ENCODE measurements at regions not wholly inside any gene's neighbourhood (a gene's known extent, or its start where the extent isn't known, plus 50 kb on each side); places are given as distances from the start of the nearest gene placed in this dataset.
"Not testable (repeated sequence)": the region's sequence is repeated elsewhere in the genome, so short reads cannot be mapped to it uniquely, and the experiment has no call there.

DNA sequence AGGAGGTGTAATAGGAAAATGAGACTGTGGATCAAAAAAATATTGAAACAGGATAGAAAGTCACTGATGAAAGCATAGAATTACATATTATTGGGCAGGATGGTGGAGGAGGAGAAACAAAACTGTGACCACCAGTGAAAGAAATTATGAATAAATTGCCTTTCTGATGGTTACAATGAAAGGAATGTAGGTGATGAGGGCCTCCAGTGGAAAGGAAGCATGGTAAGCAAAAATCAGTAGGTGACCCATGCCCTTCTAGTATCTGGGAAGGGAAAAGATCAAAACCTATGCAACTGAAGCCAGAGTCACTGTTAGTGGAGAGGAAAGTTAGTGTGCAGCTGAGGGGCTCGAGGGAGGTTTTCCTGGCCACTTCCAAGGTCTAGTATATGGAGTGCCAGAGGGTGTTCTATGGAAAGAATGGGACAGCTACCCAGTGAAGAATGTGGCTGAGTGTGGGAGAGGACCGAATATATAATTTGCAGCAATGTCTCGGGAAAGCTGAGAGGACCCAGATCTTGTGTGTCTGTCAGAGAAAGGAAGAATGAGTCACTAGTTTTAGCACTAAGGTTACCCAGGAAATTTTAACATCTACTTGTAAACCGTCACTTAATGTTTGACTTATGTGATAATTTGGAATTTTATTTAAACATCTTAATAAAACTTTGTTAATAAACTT, 146.2 kb downstream of the NFKBIZ start:
- Histone ChIP-seq H3K9me3 (no peaks in the 10 kb centered on the region), H3K36me3 (replicated peaks) (no peaks in the 10 kb centered on the region), H3K4me3 (no peak overlapping the region), H3K27me3 (ENCODE audit: low read depth) (no peaks in the 10 kb centered on the region), H3K4me1 (no peaks in the 10 kb centered on the region)
- in situ Hi-C loops (cut with MboI; ENCODE audit: low sequenced_read_pairs): no loop called here
- DNase-seq (ENCODE audit: low spot score in 2 of 2): no peak

DNA sequence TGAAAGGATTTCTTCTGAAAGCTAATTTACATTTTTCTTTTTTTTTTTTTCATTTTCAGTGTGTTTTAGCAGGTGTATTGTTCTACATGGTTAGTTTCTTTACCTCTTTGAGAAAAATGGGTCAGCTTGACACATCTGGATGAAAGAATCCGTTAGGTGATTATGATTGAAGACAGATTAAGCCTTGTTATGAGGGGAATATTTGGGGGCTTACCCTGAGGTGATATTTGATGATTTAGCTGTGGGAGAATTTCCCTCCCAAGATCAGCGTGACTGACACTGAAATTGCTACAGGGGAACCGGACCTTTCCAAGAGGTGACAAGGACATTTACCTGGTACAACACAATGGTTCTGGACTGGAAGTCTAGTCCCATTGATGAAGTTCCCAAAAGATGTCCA, 147.5 kb downstream of the NFKBIZ start:
- no peak for DNase-seq (ENCODE audit: low spot score in 2 of 2)
- H3K4me3 ChIP-seq: no peak overlapping the region
- H3K9me3 ChIP-seq: no peaks in the 10 kb centered on the region
- H3K36me3 ChIP-seq (replicated peaks): no peaks in the 10 kb centered on the region
- H3K4me1 ChIP-seq: no peaks in the 10 kb centered on the region
- in situ Hi-C loops (cut with MboI; ENCODE audit: low sequenced_read_pairs): no loop called here
- H3K27me3 ChIP-seq (ENCODE audit: low read depth): no peaks in the 10 kb centered on the region

DNA sequence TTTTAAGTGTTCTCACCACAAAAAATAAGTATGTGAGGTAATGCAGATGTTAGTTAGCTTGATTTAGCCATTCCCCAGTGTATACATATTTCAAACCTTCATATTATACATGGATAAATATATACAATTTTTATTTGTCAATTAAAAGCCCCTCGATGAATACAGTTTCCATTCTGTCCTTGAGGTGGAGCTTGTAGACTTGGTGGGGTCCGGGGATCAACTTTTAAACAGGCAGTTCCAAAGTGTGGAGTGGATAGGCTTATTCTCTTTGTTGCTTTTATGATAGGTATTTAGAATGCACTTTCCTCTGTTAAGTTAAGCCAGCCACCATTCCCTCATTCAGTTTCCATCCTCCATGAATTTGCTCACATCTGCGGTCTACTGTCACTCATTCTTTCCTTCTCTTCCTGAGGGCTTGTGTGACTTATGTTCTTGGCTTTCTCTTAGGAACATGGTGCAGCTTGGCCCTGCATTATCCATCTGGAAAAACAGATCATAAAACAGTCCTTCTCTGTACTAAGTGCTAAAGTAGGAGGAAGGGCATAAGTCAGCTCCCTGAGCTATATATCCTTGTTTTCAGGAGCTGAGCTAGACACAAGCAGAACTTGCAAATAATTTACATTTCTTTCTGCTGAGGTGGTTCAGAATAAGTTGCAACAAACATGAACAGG, 149.1 kb downstream of the NFKBIZ start:
- DNase-seq (ENCODE audit: low spot score in 2 of 2): no peak
- no peak overlapping the region for H3K4me3 ChIP-seq
- H3K27me3 ChIP-seq (ENCODE audit: low read depth): no peaks in the 10 kb centered on the region
- H3K36me3 ChIP-seq (replicated peaks): no peaks in the 10 kb centered on the region
- no peaks in the 10 kb centered on the region for H3K9me3 ChIP-seq
- no peaks in the 10 kb centered on the region for H3K4me1 ChIP-seq
- in situ Hi-C loops (cut with MboI; ENCODE audit: low sequenced_read_pairs): no loop called here

DNA sequence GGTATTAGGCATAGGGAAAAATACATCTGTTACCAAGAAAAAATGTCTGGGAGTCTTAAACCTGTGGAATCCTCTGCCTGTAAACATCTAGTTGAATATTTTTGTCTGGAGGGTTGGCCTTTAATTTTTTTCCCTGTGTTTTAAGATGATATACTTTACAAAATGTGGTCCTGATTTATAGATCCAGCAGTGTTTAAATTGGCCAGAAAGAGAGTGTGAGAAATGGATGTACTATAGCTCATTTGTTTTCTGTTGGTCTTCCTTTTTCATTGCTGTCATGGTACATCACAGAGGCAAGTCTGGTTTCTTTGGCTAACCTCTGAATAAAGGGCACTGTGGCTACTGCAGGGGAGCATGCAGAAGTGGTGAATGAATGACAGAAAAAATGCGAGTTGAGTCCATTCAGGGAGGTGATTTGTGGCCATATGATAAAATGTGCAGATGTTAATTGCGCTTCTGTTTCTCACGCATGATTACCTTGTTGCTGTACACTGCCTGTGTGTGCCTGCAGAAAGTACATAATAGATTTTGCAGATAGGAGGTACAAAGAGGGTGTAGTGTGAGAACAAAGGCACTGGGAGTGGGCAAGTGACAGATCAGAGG, 150.0 kb downstream of the NFKBIZ start:
- Histone ChIP-seq H3K4me1 (no peaks in the 10 kb centered on the region), H3K36me3 (replicated peaks) (no peaks in the 10 kb centered on the region), H3K9me3 (no peaks in the 10 kb centered on the region), H3K27me3 (ENCODE audit: low read depth) (no peaks in the 10 kb centered on the region), H3K4me3 (no peak overlapping the region)
- in situ Hi-C loops (cut with MboI; ENCODE audit: low sequenced_read_pairs): no loop called here
- no peak for DNase-seq (ENCODE audit: low spot score in 2 of 2)

DNA sequence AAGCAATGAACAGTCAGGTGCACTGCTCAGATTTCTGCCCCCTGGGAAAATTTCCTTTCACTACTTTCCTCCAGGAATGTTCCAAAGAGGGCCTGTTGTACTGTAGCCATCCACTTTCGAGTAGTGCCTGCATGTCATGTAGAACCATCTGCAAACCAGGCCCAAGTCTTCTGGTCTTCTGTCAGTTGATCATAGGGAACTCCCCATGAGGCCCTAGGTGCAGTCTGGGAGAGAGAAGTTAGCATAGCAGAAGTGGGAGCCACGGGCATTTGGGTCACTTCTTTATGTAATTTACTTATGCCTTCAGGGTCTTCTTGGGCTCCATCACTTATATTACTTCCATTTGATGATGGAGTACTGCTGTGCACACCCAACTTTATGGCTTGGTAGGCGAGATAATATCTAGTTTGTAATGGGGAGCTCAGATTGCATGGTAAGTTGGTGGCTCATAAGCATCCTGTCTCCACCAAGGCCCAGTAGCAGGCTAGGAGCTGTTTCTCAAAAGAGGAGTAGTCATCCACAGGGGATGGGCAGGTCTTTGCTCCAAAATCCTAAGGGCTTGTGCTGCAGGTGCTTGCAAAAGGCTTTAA, 151.4 kb downstream of the NFKBIZ start:
- H3K27me3 ChIP-seq (ENCODE audit: low read depth): no peaks in the 10 kb centered on the region
- H3K36me3 ChIP-seq (replicated peaks): no peaks in the 10 kb centered on the region
- H3K4me1 ChIP-seq: no peaks in the 10 kb centered on the region
- no peaks in the 10 kb centered on the region for H3K9me3 ChIP-seq
- H3K4me3 ChIP-seq: no peak overlapping the region
- DNase-seq (ENCODE audit: low spot score in 2 of 2): no peak
- in situ Hi-C loops (cut with MboI; ENCODE audit: low sequenced_read_pairs): no loop called here

DNA sequence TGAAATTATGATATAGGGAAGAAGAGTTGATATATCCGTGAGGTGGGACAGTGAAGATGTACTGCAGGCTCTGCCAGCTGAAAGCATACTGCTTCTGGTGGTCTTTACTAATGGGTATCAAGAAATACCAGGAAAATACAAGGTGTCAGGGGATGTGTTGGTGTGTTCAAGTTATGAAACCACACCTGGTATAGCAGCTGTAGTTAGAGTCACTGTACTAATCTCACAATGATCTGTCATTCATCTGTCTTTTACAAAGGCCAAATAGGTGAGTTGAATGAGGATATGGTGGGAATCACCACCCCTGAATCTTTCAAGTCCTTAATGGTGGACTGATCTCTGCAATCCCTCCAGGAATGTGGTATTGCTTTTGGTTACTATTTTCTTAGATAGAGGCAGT, 152.7 kb downstream of the NFKBIZ start:
- H3K4me3 ChIP-seq: no peak overlapping the region
- no peak for DNase-seq (ENCODE audit: low spot score in 2 of 2)

DNA sequence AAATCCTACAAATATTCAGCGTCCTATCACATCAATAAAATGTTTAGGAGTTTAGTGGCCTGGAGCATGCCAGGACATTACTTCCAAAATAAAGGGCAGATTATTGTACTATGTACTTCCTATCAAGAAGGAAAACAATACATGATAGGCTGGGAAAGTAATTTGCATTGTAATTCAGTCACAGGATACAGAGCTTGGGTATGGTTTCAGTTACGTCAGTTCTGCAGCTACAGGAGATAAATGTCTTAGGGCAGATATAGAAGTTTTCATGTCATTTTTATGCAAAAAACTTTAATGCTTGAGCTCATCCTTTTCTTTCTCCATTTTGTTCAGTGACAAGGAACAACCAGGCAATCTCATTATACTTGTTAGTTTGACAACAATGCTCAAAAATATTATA, 155.2 kb downstream of the NFKBIZ start:
- no peak overlapping the region for H3K4me3 ChIP-seq
- no peaks in the 10 kb centered on the region for H3K27me3 ChIP-seq (ENCODE audit: low read depth)
- H3K36me3 ChIP-seq (replicated peaks): no peaks in the 10 kb centered on the region
- DNase-seq (ENCODE audit: low spot score in 2 of 2): no peak
- in situ Hi-C loops (cut with MboI; ENCODE audit: low sequenced_read_pairs): no loop called here
- H3K4me1 ChIP-seq: no peaks in the 10 kb centered on the region
- no peaks in the 10 kb centered on the region for H3K9me3 ChIP-seq

More for the DNA sequence above, 152.7 kb downstream of the NFKBIZ start:
- no peaks in the 10 kb centered on the region for H3K4me1 ChIP-seq
- no peaks in the 10 kb centered on the region for H3K9me3 ChIP-seq
- H3K27me3 ChIP-seq (ENCODE audit: low read depth): no peaks in the 10 kb centered on the region
- H3K36me3 ChIP-seq (replicated peaks): no peaks in the 10 kb centered on the region
- in situ Hi-C loops (cut with MboI; ENCODE audit: low sequenced_read_pairs): no loop called here

DNA sequence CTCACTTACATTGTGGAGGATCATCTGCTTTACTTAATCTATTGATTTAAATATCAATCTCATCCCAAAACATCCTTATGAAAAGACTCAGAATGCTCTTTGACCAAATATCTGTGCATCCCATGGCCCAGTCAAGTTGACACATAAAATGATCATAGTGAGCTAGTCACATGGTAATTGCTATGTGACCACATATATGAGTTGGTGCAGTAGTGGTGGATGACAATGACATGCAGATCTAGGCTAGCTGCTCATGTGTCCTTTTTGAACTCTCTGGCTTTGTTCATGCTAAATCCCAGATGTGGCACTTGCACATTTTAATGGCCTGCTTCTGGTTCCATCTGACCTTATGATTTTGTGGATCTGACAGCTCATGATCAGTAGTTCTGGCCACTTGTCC, 156.2 kb downstream of the NFKBIZ start:
- no peaks in the 10 kb centered on the region for H3K9me3 ChIP-seq
- DNase-seq (ENCODE audit: low spot score in 2 of 2): no peak
- no peaks in the 10 kb centered on the region for H3K36me3 ChIP-seq (replicated peaks)
- H3K27me3 ChIP-seq (ENCODE audit: low read depth): no peaks in the 10 kb centered on the region
- no peaks in the 10 kb centered on the region for H3K4me1 ChIP-seq
- in situ Hi-C loops (cut with MboI; ENCODE audit: low sequenced_read_pairs): no loop called here
- H3K4me3 ChIP-seq: no peak overlapping the region

DNA sequence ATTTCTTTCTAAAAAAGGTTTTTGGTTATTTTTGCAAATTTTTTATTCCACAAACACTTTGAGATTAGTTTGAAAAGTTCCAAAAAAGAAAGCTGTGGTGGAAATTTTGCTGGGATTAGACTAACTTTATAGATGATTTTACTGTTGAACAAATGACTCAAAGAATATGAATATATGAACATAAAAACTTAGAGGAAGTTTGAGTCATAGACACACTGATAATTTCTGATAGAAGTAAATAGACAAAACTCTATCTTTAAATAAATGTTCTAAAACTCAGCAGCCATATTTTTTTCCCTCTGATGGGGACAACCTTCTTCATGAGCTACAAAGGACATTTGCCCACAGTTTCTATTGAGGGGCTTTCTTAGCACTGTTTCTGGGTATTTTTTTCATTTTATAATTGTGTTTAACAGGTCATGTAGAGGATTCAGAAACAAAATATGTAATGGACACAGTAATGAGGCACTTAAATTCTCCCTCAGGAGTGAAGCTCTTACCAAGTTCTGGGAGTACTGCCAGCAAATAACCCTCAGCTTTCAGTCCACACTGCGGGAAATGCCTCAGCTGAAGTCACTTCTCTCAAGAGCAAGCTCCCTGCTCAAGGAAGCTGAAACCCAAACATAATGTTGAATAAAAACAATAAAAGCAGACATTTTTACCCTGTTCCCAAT, 157.6 kb downstream of the NFKBIZ start:
- in situ Hi-C loops (cut with MboI; ENCODE audit: low sequenced_read_pairs): no loop called here
- no peaks in the 10 kb centered on the region for H3K4me1 ChIP-seq
- DNase-seq (ENCODE audit: low spot score in 2 of 2): no peak
- H3K27me3 ChIP-seq (ENCODE audit: low read depth): no peaks in the 10 kb centered on the region
- H3K4me3 ChIP-seq: no peak overlapping the region
- no peaks in the 10 kb centered on the region for H3K36me3 ChIP-seq (replicated peaks)
- no peaks in the 10 kb centered on the region for H3K9me3 ChIP-seq

DNA sequence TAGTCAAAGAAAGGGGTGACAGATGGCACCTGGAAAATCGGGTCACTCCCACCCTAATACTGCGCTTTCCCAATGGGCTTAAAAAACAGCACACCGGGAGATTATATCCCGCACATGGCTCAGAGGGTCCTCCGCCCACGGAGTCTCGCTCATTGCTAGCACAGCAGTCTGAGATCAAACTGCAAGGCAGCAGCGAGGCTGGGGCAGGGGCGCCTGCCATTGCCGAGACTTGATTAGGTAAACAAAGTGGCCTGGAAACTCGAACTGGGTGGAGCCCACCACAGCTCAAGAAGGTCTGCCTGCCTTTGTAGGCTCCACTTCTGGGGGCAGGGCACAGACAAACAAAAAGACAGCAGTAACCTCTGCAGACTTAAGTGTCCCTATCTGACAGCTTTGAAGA, 159.1 kb downstream of the NFKBIZ start:
- in situ Hi-C loops (cut with MboI; ENCODE audit: low sequenced_read_pairs); H3K9me3 ChIP-seq; H3K36me3 ChIP-seq (replicated peaks); H3K27me3 ChIP-seq (ENCODE audit: low read depth); H3K4me3 ChIP-seq; H3K4me1 ChIP-seq; DNase-seq (ENCODE audit: low spot score in 2 of 2): not testable (repeated sequence)

DNA sequence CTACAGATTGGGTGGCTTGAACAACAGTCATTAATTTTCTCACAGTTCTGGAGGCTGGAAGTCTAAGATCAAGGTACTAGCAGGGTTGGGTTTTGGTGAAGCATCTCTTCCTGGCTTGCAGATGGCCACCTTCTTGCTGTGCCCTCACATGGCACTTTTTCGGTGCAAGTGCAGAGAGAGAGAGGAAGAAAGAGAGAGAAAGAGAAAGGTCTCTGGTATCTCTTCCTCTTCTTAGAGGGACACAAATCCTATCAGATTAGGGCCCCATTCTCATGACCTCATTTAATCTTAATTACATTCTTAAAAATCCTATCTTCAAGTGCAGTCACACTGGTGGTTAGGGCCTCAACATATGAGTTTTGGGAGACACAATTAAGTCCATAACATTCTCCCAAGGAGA, 167.1 kb downstream of the NFKBIZ start:
- Histone ChIP-seq H3K27me3 (ENCODE audit: low read depth) (peaks cover 2% of the 10 kb centered on the region; the same call in 1 of the 2 replicates), H3K4me1 (no peaks in the 10 kb centered on the region), H3K36me3 (replicated peaks) (no peaks in the 10 kb centered on the region), H3K9me3 (no peaks in the 10 kb centered on the region), H3K4me3 (no peak overlapping the region)
- DNase-seq (ENCODE audit: low spot score in 2 of 2): no peak
- in situ Hi-C loops (cut with MboI; ENCODE audit: low sequenced_read_pairs): no loop called here

DNA sequence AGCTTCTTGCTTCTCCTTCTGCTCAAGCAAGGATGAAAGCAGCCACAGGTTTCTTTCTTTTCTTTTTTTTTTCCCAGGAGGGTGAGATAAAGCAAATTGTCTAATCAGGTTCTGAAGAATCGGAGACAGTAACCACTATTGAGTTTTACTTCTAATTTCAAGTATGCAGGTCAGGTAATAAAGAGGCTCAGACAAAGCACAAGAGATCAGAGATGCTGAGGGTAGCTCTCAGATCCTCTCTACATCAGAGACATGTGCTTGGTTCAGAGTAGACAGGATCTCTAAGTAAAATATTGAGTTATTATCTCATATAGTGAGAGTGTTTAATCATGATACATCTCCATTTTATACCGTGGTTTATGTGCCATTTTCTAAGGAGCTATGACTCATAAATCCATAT, 168.5 kb downstream of the NFKBIZ start:
- DNase-seq (ENCODE audit: low spot score in 2 of 2): no peak
- Histone ChIP-seq H3K4me3 (no peak overlapping the region), H3K27me3 (ENCODE audit: low read depth) (peaks cover 2% of the 10 kb centered on the region; the same call in 1 of the 2 replicates), H3K4me1 (no peaks in the 10 kb centered on the region), H3K36me3 (replicated peaks) (no peaks in the 10 kb centered on the region), H3K9me3 (no peaks in the 10 kb centered on the region)
- in situ Hi-C loops (cut with MboI; ENCODE audit: low sequenced_read_pairs): no loop called here

DNA sequence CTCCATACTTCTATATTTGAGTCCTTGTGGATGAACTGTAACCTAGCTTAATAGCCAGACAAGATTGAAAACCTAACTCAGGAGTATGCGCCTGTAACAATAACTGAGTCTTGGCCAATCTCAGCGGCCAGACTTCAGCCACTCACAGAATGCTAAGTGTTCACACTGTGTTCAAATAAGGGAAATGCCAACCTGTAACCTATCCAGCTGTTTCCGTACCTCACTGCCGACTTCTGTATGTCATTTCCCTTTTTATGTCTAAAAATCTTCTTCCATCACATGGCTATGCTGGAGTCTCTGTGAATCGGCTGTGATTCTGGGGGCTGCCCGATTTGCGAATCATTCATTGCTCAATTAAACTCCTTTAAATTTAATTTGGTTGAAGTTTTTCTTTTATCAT, 169.2 kb downstream of the NFKBIZ start:
- Histone ChIP-seq H3K9me3 (no peaks in the 10 kb centered on the region), H3K4me1 (no peaks in the 10 kb centered on the region), H3K36me3 (replicated peaks) (no peaks in the 10 kb centered on the region), H3K27me3 (ENCODE audit: low read depth) (peaks cover 2% of the 10 kb centered on the region; the same call in 1 of the 2 replicates), H3K4me3 (no peak overlapping the region)
- in situ Hi-C loops (cut with MboI; ENCODE audit: low sequenced_read_pairs): no loop called here
- no peak for DNase-seq (ENCODE audit: low spot score in 2 of 2)

DNA sequence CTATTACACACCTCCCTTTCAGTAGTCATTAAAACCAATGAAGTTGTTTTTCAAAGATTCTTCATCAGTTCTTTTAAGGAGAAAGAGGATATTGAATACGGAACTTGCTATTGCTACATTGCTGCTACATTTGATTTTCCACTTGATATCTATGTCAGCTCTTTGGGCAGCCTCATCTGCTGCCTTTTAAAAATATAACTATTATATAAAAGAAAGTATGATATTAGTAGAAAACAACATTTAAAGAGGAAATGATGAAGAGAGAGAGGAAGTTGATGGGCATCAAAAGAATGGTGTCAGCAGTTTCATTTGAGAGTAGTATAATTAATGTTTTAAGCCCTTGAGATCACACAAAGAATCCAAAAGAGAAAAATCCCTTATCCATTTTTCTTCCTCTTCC, 171.4 kb downstream of the NFKBIZ start:
- Histone ChIP-seq H3K27me3 (ENCODE audit: low read depth) (peaks cover 2% of the 10 kb centered on the region; the same call in 1 of the 2 replicates), H3K4me1 (no peaks in the 10 kb centered on the region), H3K9me3 (no peaks in the 10 kb centered on the region), H3K36me3 (replicated peaks) (no peaks in the 10 kb centered on the region), H3K4me3 (no peak overlapping the region)
- DNase-seq (ENCODE audit: low spot score in 2 of 2): no peak
- in situ Hi-C loops (cut with MboI; ENCODE audit: low sequenced_read_pairs): no loop called here
